ENCODE measurements at regions not wholly inside any gene's neighbourhood (a gene's known extent, or its start where the extent isn't known, plus 50 kb on each side); places are given as distances from the start of the nearest gene placed in this dataset.

DNA sequence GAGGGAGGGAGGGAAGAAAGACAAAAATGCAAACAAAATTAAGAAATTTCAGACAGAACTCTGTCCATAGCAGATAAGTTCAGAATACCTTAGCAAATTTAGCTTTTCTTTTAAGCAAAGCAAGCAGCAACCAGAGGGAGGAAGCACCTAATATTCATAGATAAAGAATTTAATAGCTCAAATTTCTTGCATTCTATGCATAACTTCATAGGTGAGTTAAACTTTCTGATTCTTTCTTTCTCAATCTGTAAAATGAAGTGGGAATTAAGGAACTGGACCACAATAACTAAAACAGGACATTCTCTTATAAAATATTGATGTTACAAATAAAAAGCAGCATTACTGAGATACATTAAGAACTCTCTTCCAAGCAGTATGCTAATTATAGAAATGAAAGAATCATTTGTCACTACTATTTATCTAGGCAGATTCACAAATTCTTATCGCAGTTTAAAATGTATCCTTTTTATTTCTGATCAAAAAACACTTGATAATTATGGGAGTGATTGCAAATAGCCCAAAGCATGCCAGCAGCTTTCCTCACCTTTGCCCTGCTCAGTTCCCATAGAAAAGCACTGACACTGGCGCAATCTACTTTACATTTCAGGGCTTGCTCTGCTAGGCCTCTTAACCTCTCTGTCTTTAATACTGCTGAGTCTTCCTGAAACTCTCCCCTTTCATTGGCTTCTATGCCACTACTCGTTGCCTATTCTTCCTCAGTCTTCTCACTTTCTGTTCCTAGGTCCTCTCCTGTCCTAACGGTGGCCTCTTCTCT is 341.8 kb downstream of the PIK3R1 start:
- CTCF ChIA-PET = no interaction called here
- no peaks in the 10 kb centered on the region for H3K9me3 ChIP-seq (ENCODE audit: control insufficient read depth, insufficient read depth, low read depth, low read length)
- H3K4me1 ChIP-seq (ENCODE audit: control insufficient read depth, insufficient read depth, low read length) = no peaks in the 10 kb centered on the region
- no peak for DNase-seq (ENCODE audit: low read depth, low spot score)
- intact Hi-C loops (cut with micrococcal nuclease; ENCODE audit: unreplicated experiment) (no loop called here), in situ Hi-C loops (cut with HindIII; ENCODE audit: low pct_unique_long_range_greater_than_20kb, low sequenced_read_pairs) (no loop called here)
- H3K36me3 ChIP-seq (ENCODE audit: control insufficient read depth, insufficient read depth, low read length) = no peaks in the 10 kb centered on the region
- POLR2A ChIA-PET = no interaction called here
- TF ChIP-seq TCF7L2 (IDR thresholded peaks at IDR 0.05; ENCODE audit: low read depth, low read length) = no peak
- TF ChIP-seq SIN3A (IDR thresholded peaks at IDR 0.05; ENCODE audit: borderline replicate concordance, insufficient read depth, low read depth, low read length) = no peak
- no peak for TF ChIP-seq POLR2AphosphoS5 (IDR thresholded peaks at IDR 0.05; ENCODE audit: low read depth, low read length)
- TF ChIP-seq, protein P1, sequence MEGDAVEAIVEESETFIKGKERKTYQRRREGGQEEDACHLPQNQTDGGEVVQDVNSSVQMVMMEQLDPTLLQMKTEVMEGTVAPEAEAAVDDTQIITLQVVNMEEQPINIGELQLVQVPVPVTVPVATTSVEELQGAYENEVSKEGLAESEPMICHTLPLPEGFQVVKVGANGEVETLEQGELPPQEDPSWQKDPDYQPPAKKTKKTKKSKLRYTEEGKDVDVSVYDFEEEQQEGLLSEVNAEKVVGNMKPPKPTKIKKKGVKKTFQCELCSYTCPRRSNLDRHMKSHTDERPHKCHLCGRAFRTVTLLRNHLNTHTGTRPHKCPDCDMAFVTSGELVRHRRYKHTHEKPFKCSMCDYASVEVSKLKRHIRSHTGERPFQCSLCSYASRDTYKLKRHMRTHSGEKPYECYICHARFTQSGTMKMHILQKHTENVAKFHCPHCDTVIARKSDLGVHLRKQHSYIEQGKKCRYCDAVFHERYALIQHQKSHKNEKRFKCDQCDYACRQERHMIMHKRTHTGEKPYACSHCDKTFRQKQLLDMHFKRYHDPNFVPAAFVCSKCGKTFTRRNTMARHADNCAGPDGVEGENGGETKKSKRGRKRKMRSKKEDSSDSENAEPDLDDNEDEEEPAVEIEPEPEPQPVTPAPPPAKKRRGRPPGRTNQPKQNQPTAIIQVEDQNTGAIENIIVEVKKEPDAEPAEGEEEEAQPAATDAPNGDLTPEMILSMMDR (IDR thresholded peaks at IDR 0.05) = no peak
- TF ChIP-seq REST (IDR thresholded peaks at IDR 0.05; ENCODE audit: insufficient read depth in 1 of 2, low read depth in 2 of 2, low read length in 1 of 2) = no peak
- no peak overlapping the region for H3K27ac ChIP-seq (ENCODE audit: low read length)
- no peak for ATAC-seq
- H3K4me3 ChIP-seq (ENCODE audit: low read depth in 2 of 2, low read length in 2 of 2) = no peak overlapping the region
- no peaks in the 10 kb centered on the region for H3K27me3 ChIP-seq (ENCODE audit: control insufficient read depth, insufficient read depth, low read length)
- BruUV-seq (replicated peaks) = no TSS peak

GRCh38 chr5:68562308-68562707 is 346.8 kb downstream of the PIK3R1 start:
- intact Hi-C loops (cut with micrococcal nuclease; ENCODE audit: unreplicated experiment) = no loop called here
- Histone ChIP-seq H3K4me3 (ENCODE audit: low read depth in 2 of 2, low read length in 2 of 2) (no peak overlapping the region), H3K27ac (ENCODE audit: low read length) (no peak overlapping the region), H3K9me3 (ENCODE audit: control insufficient read depth, insufficient read depth, low read depth, low read length) (no peaks in the 10 kb centered on the region), H3K4me1 (ENCODE audit: control insufficient read depth, insufficient read depth, low read length) (no peaks in the 10 kb centered on the region), H3K36me3 (ENCODE audit: control insufficient read depth, insufficient read depth, low read length) (no peaks in the 10 kb centered on the region), H3K27me3 (ENCODE audit: control insufficient read depth, insufficient read depth, low read length) (no peaks in the 10 kb centered on the region)
- CTCF ChIA-PET = no interaction called here
- POLR2A ChIA-PET = no interaction called here
- DNase-seq (ENCODE audit: low read depth, low spot score) = no peak
- TF ChIP-seq SIN3A (IDR thresholded peaks at IDR 0.05; ENCODE audit: borderline replicate concordance, insufficient read depth, low read depth, low read length) (no peak), POLR2AphosphoS5 (IDR thresholded peaks at IDR 0.05; ENCODE audit: low read depth, low read length) (no peak), REST (IDR thresholded peaks at IDR 0.05; ENCODE audit: insufficient read depth in 1 of 2, low read depth in 2 of 2, low read length in 1 of 2) (no peak), TCF7L2 (IDR thresholded peaks at IDR 0.05; ENCODE audit: low read depth, low read length) (no peak)
- TF ChIP-seq, protein P1 (IDR thresholded peaks at IDR 0.05) = no peak
- in situ Hi-C loops (cut with HindIII; ENCODE audit: low pct_unique_long_range_greater_than_20kb, low sequenced_read_pairs) = no loop called here
- ATAC-seq = no peak
- no TSS peak for BruUV-seq (replicated peaks)
